ENCODE measurements at regions not wholly inside any gene's neighbourhood (a gene's known extent, or its start where the extent isn't known, plus 50 kb on each side); places are given as distances from the start of the nearest gene placed in this dataset.
"Not testable (repeated sequence)": the region's sequence is repeated elsewhere in the genome, so short reads cannot be mapped to it uniquely, and the experiment has no call there.

DNA sequence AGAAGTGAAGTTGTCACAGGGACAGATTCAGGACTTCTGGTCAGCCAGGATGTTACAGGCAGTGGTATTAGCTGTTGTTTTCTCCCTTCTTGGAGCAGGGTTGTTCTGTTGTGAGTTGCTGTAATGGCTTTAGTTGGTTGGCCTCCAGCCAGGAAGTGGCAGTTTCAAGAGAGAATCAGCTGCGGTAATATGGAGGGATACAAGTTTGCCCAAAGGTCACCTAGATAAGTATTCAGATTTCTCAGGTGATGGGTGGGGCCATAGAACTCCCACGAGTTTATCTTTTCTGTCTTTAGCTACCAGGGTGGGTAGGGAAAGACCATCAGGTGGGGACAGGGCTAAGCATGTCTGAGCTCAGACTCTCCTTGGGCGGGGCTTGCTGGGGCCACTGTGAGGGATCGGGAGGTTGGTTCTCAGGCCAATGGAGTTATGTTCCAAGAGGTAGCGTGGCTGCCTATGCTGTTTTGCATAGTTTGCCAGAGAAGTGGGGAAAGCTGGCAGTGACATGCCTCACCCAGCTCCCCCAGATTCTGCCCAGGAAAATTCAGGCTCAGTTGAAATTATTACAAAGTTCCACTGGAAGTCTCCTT is 640.4 kb upstream of the CHAC2 start:
- no peaks in the 10 kb centered on the region for H3K4me1 ChIP-seq (ENCODE audit: control insufficient read depth in 3 of 3, insufficient read depth in 3 of 3, low read length in 3 of 3)
- no peaks in the 10 kb centered on the region for H3K36me3 ChIP-seq (ENCODE audit: control insufficient read depth in 3 of 3, insufficient read depth in 3 of 3, low read length in 3 of 3)
- no peak overlapping the region for H3K4me3 ChIP-seq (ENCODE audit: low read length in 3 of 3)
- H3K9me3 ChIP-seq (ENCODE audit: control insufficient read depth in 3 of 3, low read length in 3 of 3), result no peaks in the 10 kb centered on the region
- H3K27me3 ChIP-seq (ENCODE audit: control insufficient read depth in 3 of 3, insufficient read depth in 3 of 3, low read length in 3 of 3), result no peaks in the 10 kb centered on the region
- no peak overlapping the region for H3K9ac ChIP-seq (ENCODE audit: low read depth in 1 of 3, low read length in 3 of 3)
- H3K27ac ChIP-seq (ENCODE audit: low read depth, low read length), result no peak overlapping the region

DNA sequence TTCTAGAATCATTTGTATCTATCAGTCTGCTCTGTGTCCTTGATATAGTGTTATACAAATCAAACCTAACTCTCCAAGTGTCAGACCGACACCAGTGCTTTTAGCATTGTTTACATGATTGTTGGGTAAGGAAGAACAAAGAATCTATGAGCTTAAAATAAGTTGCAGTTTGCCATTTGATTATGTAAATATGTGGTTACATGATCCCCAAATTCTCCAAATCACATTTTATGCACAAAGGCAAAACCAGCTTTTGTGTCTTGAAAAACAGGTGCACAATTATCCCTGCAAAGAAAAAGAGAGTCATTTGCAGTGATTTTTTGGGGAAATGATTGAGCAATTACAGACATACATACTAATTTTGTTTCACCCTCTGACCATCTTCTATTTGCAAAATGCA is 652.6 kb upstream of the CHAC2 start:
- H3K27ac ChIP-seq (ENCODE audit: low read depth, low read length), result no peak overlapping the region
- H3K4me1 ChIP-seq (ENCODE audit: control insufficient read depth in 3 of 3, insufficient read depth in 3 of 3, low read length in 3 of 3), result no peaks in the 10 kb centered on the region
- no peak overlapping the region for H3K4me3 ChIP-seq (ENCODE audit: low read length in 3 of 3)
- H3K9me3 ChIP-seq (ENCODE audit: control insufficient read depth in 3 of 3, low read length in 3 of 3), result no peaks in the 10 kb centered on the region
- H3K9ac ChIP-seq (ENCODE audit: low read depth in 1 of 3, low read length in 3 of 3), result no peak overlapping the region
- no peaks in the 10 kb centered on the region for H3K27me3 ChIP-seq (ENCODE audit: control insufficient read depth in 3 of 3, insufficient read depth in 3 of 3, low read length in 3 of 3)
- H3K36me3 ChIP-seq (ENCODE audit: control insufficient read depth in 3 of 3, insufficient read depth in 3 of 3, low read length in 3 of 3), result no peaks in the 10 kb centered on the region

DNA sequence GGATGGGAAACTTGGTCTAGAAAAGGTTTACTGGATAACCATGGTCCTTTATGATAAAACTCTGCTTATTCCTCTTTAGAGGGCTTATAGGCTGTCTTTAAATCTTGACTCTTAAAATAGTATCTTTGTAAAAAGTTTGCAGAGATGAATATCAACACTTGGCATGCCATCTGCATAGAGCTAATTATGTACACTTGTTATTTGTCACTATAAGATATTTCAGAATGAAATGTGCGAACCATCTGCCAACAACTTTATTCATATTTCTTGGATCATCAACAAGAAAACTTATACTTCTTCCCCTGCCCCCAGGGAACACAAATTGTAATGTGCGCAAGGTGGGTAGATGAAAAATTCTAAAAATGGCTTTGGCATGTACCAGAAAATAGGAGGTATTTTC is 653.0 kb upstream of the CHAC2 start:
- no peaks in the 10 kb centered on the region for H3K9me3 ChIP-seq (ENCODE audit: control insufficient read depth in 3 of 3, low read length in 3 of 3)
- no peak overlapping the region for H3K27ac ChIP-seq (ENCODE audit: low read depth, low read length)
- H3K4me3 ChIP-seq (ENCODE audit: low read length in 3 of 3), result no peak overlapping the region
- H3K4me1 ChIP-seq (ENCODE audit: control insufficient read depth in 3 of 3, insufficient read depth in 3 of 3, low read length in 3 of 3), result no peaks in the 10 kb centered on the region
- no peaks in the 10 kb centered on the region for H3K36me3 ChIP-seq (ENCODE audit: control insufficient read depth in 3 of 3, insufficient read depth in 3 of 3, low read length in 3 of 3)
- no peak overlapping the region for H3K9ac ChIP-seq (ENCODE audit: low read depth in 1 of 3, low read length in 3 of 3)
- no peaks in the 10 kb centered on the region for H3K27me3 ChIP-seq (ENCODE audit: control insufficient read depth in 3 of 3, insufficient read depth in 3 of 3, low read length in 3 of 3)

DNA sequence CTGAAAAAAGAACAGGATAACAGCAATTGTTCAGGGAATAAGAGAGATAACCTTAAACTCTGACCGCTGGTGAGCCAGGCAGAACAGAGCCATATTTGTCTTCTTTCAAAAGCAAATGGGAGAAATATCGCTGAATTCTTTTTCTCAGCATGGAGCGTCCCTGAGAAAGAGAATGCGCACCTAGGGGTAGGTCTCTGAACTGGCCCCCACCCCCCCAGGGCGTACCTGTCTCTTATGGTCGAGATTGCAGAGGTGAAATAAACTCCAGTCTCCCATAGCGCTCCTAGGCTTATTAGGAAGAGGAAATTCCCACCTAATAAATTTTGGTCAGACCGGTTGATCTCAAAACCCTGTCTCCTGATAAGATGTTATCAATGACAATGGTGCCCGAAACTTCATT is 655.2 kb upstream of the CHAC2 start:
- not testable (repeated sequence) for H3K4me3 ChIP-seq (ENCODE audit: low read length in 3 of 3); H3K9me3 ChIP-seq (ENCODE audit: control insufficient read depth in 3 of 3, low read length in 3 of 3); H3K27me3 ChIP-seq (ENCODE audit: control insufficient read depth in 3 of 3, insufficient read depth in 3 of 3, low read length in 3 of 3); H3K4me1 ChIP-seq (ENCODE audit: control insufficient read depth in 3 of 3, insufficient read depth in 3 of 3, low read length in 3 of 3); H3K9ac ChIP-seq (ENCODE audit: low read depth in 1 of 3, low read length in 3 of 3); H3K36me3 ChIP-seq (ENCODE audit: control insufficient read depth in 3 of 3, insufficient read depth in 3 of 3, low read length in 3 of 3); H3K27ac ChIP-seq (ENCODE audit: low read depth, low read length)

DNA sequence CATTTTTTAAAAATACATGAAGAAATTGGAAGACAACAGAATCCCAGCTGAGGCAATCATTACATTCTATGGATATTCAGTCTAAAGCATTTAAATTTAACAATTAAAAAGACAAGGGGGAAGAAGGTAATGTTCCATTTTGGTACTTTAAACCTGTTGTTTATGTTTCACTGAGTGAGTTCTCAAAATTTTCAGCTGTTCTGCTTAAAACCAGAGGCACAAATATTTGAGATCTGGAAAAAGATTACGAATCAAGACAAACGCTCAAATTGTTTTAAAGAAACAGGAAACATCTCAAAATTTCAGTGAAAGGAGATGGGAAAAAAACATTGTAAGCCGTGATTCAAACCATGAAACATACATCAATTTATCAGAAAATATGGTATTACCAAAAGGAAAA is 656.2 kb upstream of the CHAC2 start:
- Histone ChIP-seq H3K9me3 (ENCODE audit: control insufficient read depth in 3 of 3, low read length in 3 of 3) (no peaks in the 10 kb centered on the region), H3K4me1 (ENCODE audit: control insufficient read depth in 3 of 3, insufficient read depth in 3 of 3, low read length in 3 of 3) (no peaks in the 10 kb centered on the region), H3K36me3 (ENCODE audit: control insufficient read depth in 3 of 3, insufficient read depth in 3 of 3, low read length in 3 of 3) (no peaks in the 10 kb centered on the region), H3K9ac (ENCODE audit: low read depth in 1 of 3, low read length in 3 of 3) (no peak overlapping the region), H3K27ac (ENCODE audit: low read depth, low read length) (no peak overlapping the region), H3K4me3 (ENCODE audit: low read length in 3 of 3) (no peak overlapping the region), H3K27me3 (ENCODE audit: control insufficient read depth in 3 of 3, insufficient read depth in 3 of 3, low read length in 3 of 3) (no peaks in the 10 kb centered on the region)

DNA sequence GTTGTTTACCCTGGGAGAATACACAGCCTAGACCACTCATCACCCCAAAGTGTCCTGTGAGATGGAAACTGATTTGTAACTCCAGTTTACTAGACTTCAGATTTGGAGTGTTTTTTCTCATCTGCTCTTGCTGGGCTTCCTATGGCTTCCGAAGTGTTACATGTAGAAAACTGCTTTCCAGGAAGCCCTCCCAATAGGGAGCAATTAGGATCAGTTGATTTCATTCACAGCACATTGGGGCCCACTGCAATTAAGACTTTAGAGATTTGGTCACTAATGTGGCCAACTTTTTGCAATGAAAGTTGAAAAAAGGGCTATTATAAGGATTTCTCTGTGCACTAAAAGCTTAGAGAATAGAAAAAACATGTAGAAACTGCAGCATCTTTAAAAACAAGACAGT is 656.6 kb upstream of the CHAC2 start:
- H3K4me3 ChIP-seq (ENCODE audit: low read length in 3 of 3), result no peak overlapping the region
- no peaks in the 10 kb centered on the region for H3K36me3 ChIP-seq (ENCODE audit: control insufficient read depth in 3 of 3, insufficient read depth in 3 of 3, low read length in 3 of 3)
- no peak overlapping the region for H3K9ac ChIP-seq (ENCODE audit: low read depth in 1 of 3, low read length in 3 of 3)
- H3K27me3 ChIP-seq (ENCODE audit: control insufficient read depth in 3 of 3, insufficient read depth in 3 of 3, low read length in 3 of 3), result no peaks in the 10 kb centered on the region
- H3K27ac ChIP-seq (ENCODE audit: low read depth, low read length), result no peak overlapping the region
- no peaks in the 10 kb centered on the region for H3K4me1 ChIP-seq (ENCODE audit: control insufficient read depth in 3 of 3, insufficient read depth in 3 of 3, low read length in 3 of 3)
- H3K9me3 ChIP-seq (ENCODE audit: control insufficient read depth in 3 of 3, low read length in 3 of 3), result no peaks in the 10 kb centered on the region

DNA sequence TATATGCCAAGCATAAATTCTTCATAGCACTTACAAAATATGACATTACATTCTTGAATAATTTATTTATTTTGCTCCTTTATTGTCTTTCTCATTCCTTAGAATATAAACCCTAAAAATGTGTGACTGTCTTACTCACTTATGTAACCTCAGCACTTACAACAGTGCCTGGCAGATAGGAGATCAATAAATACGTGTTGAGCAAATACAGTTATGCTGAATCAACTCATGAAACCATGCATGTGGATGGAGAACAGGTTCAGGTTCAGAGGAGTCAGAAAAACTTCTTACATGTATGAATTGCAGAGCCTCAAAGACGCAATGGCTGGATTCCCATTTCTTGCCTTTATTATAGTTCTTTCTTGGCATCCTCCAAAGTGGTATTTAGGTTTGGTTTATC is 659.4 kb upstream of the CHAC2 start:
- Histone ChIP-seq H3K9ac (ENCODE audit: low read depth in 1 of 3, low read length in 3 of 3) (no peak overlapping the region), H3K27ac (ENCODE audit: low read depth, low read length) (no peak overlapping the region), H3K9me3 (ENCODE audit: control insufficient read depth in 3 of 3, low read length in 3 of 3) (no peaks in the 10 kb centered on the region), H3K27me3 (ENCODE audit: control insufficient read depth in 3 of 3, insufficient read depth in 3 of 3, low read length in 3 of 3) (no peaks in the 10 kb centered on the region), H3K36me3 (ENCODE audit: control insufficient read depth in 3 of 3, insufficient read depth in 3 of 3, low read length in 3 of 3) (no peaks in the 10 kb centered on the region), H3K4me1 (ENCODE audit: control insufficient read depth in 3 of 3, insufficient read depth in 3 of 3, low read length in 3 of 3) (no peaks in the 10 kb centered on the region), H3K4me3 (ENCODE audit: low read length in 3 of 3) (no peak overlapping the region)

DNA sequence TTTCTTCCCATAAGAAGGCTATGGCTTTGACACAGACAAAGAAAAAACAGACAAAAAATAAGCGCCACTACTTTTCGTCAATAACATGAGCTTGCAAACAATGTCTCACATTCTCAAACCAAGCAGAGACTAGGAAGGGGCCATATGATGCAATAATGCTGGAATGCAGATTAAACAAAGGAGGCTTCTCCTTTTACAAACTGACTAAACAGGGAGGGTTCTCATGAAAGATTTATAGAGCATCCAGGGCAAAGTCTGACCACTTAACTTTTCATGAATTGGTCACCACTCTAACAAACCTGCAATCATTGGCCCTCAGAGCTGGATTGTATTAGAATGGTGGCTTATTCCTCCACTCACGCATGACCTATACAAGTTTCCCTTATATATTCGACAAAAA is 663.3 kb upstream of the CHAC2 start:
- Histone ChIP-seq H3K9ac (ENCODE audit: low read depth in 1 of 3, low read length in 3 of 3) (no peak overlapping the region), H3K27ac (ENCODE audit: low read depth, low read length) (no peak overlapping the region), H3K4me1 (ENCODE audit: control insufficient read depth in 3 of 3, insufficient read depth in 3 of 3, low read length in 3 of 3) (no peaks in the 10 kb centered on the region), H3K9me3 (ENCODE audit: control insufficient read depth in 3 of 3, low read length in 3 of 3) (no peaks in the 10 kb centered on the region), H3K4me3 (ENCODE audit: low read length in 3 of 3) (no peak overlapping the region), H3K27me3 (ENCODE audit: control insufficient read depth in 3 of 3, insufficient read depth in 3 of 3, low read length in 3 of 3) (no peaks in the 10 kb centered on the region), H3K36me3 (ENCODE audit: control insufficient read depth in 3 of 3, insufficient read depth in 3 of 3, low read length in 3 of 3) (no peaks in the 10 kb centered on the region)

DNA sequence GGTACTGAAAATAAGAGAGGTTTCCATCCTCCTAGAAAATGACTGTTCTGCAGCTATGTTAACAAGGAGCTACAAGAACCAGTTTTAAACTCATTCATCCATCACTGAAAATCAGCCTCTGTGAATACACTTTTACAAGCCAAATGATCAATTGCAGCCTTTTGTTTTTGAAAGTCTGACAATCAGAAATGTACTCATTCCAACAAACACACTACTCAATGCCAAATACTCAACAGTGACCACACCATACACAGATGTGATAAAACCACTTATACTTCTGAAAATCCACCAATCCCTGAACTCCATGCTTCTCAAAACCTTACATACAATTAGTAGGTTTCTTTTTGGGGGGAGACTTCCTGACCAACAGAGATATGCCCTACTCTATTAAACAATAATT is 663.9 kb upstream of the CHAC2 start:
- H3K36me3 ChIP-seq (ENCODE audit: control insufficient read depth in 3 of 3, insufficient read depth in 3 of 3, low read length in 3 of 3), result no peaks in the 10 kb centered on the region
- H3K9me3 ChIP-seq (ENCODE audit: control insufficient read depth in 3 of 3, low read length in 3 of 3), result no peaks in the 10 kb centered on the region

DNA sequence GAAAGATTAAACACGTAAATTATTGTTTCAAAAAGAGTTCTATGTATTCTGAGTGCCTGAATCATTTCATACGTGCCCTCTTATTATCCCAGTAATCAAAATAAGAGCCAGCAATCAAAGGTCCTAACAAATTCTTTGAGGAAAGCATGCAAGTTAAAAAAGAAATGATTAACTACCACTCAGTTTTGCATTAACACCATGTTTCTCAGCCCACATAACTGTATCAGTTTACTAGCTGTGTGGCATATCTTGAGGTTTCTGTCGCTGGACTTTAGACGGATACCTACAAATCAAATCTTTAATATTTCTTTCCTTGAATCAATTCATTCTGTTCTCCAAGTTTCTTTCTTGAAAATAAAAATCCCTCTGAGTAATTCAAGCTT is 668.9 kb upstream of the CHAC2 start:
- Histone ChIP-seq H3K9ac (ENCODE audit: low read depth in 1 of 3, low read length in 3 of 3) (no peak overlapping the region), H3K4me3 (ENCODE audit: low read length in 3 of 3) (no peak overlapping the region), H3K9me3 (ENCODE audit: control insufficient read depth in 3 of 3, low read length in 3 of 3) (no peaks in the 10 kb centered on the region), H3K36me3 (ENCODE audit: control insufficient read depth in 3 of 3, insufficient read depth in 3 of 3, low read length in 3 of 3) (no peaks in the 10 kb centered on the region), H3K27me3 (ENCODE audit: control insufficient read depth in 3 of 3, insufficient read depth in 3 of 3, low read length in 3 of 3) (no peaks in the 10 kb centered on the region), H3K27ac (ENCODE audit: low read depth, low read length) (no peak overlapping the region), H3K4me1 (ENCODE audit: control insufficient read depth in 3 of 3, insufficient read depth in 3 of 3, low read length in 3 of 3) (no peaks in the 10 kb centered on the region)

More for the DNA sequence above, 663.9 kb upstream of the CHAC2 start:
- no peaks in the 10 kb centered on the region for H3K27me3 ChIP-seq (ENCODE audit: control insufficient read depth in 3 of 3, insufficient read depth in 3 of 3, low read length in 3 of 3)
- no peaks in the 10 kb centered on the region for H3K4me1 ChIP-seq (ENCODE audit: control insufficient read depth in 3 of 3, insufficient read depth in 3 of 3, low read length in 3 of 3)
- H3K4me3 ChIP-seq (ENCODE audit: low read length in 3 of 3), result no peak overlapping the region
- H3K27ac ChIP-seq (ENCODE audit: low read depth, low read length), result no peak overlapping the region
- no peak overlapping the region for H3K9ac ChIP-seq (ENCODE audit: low read depth in 1 of 3, low read length in 3 of 3)

DNA sequence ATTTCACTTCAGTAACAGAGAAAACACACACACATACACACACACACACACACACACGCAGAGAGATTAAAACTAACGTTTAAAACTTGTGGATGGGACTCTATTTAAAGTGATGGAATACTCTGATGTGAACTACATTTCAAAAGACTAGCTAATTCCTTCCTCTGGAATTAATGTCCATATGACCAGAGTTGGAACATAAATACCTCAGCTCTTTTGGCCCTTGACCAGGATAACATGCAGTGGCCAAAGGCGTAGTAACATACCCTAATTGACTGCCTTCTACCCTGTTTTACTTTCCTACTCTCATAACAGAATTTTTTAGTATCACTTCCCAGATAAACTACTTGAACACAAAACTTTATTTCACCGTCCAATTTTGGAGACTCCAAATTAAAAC is 671.3 kb upstream of the CHAC2 start:
- H3K4me1 ChIP-seq (ENCODE audit: control insufficient read depth in 3 of 3, insufficient read depth in 3 of 3, low read length in 3 of 3), result no peaks in the 10 kb centered on the region

More for the DNA sequence above, 671.3 kb upstream of the CHAC2 start:
- Histone ChIP-seq H3K9ac (ENCODE audit: low read depth in 1 of 3, low read length in 3 of 3) (no peak overlapping the region), H3K27me3 (ENCODE audit: control insufficient read depth in 3 of 3, insufficient read depth in 3 of 3, low read length in 3 of 3) (no peaks in the 10 kb centered on the region), H3K4me3 (ENCODE audit: low read length in 3 of 3) (no peak overlapping the region), H3K27ac (ENCODE audit: low read depth, low read length) (no peak overlapping the region), H3K9me3 (ENCODE audit: control insufficient read depth in 3 of 3, low read length in 3 of 3) (no peaks in the 10 kb centered on the region), H3K36me3 (ENCODE audit: control insufficient read depth in 3 of 3, insufficient read depth in 3 of 3, low read length in 3 of 3) (no peaks in the 10 kb centered on the region)
